ENCODE measurements at regions not wholly inside any gene's neighbourhood (a gene's known extent, or its start where the extent isn't known, plus 50 kb on each side); places are given as distances from the start of the nearest gene placed in this dataset.

DNA sequence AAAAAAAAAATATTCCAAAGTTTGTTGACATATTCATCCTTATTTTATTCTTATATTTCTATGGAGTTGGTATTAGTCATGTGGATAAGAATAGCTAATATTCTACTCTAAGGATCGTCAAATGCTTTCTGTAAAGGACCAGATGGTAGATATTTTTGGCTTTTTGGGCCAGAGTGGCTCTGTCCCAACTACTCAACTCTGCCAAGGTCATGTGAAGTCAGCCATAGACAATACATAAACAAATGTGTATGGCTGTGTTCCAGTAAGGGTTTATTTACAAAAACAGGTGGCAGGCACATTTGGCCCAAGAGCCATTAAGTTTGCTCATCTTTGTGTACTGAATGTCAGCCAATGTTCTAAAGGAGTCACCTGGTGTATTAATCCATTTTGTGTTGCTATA is 131.8 kb downstream of the TBX5 start:
- Histone ChIP-seq H3K4me1 (ENCODE audit: control insufficient read depth in 1 of 2, extremely low read depth in 1 of 2, insufficient read depth in 2 of 2, low read length in 2 of 2) (no peaks in the 10 kb centered on the region), H3K9me3 (no peaks in the 10 kb centered on the region), H3K27ac (ENCODE audit: low read length) (no peak overlapping the region), H3K4me3 (ENCODE audit: control insufficient read depth in 1 of 2, extremely low read depth in 1 of 2, low read length in 1 of 2) (no peak overlapping the region), H3K27me3 (replicated peaks in 1 of 2; ENCODE audit: control insufficient read depth in 2 of 2, extremely low read depth in 1 of 2, insufficient read depth in 2 of 2, low read length in 1 of 2) (no peaks in the 10 kb centered on the region), H3K36me3 (ENCODE audit: control insufficient read depth in 2 of 2, extremely low read depth in 1 of 2, insufficient read depth in 1 of 2, low read length in 1 of 2) (no peaks in the 10 kb centered on the region)
- Mint-ChIP-seq H3K4me3 (no peak overlapping the region), H3K4me1 (no peaks in the 10 kb centered on the region), H3K36me3 (no peaks in the 10 kb centered on the region), H3K9me3 (peaks cover 0 to 1% (median 0%) of the 10 kb centered on the region in 3 donors), H3K27ac (no peak overlapping the region), H3K27me3 (peaks cover 2 to 12% of the 10 kb centered on the region in 2 donors)
- ATAC-seq (replicated peaks in 1 of 4) (no peak), DNase-seq (no peak)
- POLR2A ChIA-PET: no interaction called here
- WGBS (ENCODE audit: insufficient coverage): no CpG with 5 or more reads among the region's 1 CpG
- CTCF ChIA-PET: no interaction called here

DNA sequence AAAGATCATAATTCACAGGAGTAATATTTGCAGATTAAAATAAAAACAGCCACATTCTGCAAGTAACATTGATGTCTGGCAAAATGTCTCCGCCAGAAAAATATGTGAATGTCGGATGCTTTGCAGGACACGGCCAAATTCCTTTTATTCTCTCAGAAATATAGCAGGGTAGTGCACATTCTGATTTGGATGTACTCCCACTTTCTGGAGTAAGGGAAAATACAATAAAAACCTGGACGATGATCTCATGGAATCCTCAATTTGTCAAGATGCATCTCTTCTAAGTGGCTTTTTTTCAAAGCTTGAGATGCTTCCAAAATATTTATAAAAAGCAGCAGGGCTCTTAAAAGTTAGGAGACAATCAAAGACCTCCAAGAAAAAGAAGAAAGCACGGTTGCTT is 133.3 kb downstream of the TBX5 start:
- Mint-ChIP-seq H3K9me3 (no peaks in the 10 kb centered on the region), H3K4me1 (no peaks in the 10 kb centered on the region), H3K36me3 (no peaks in the 10 kb centered on the region), H3K27ac (no peak overlapping the region), H3K27me3 (peaks cover 5 to 14% of the 10 kb centered on the region in 2 donors), H3K4me3 (no peak overlapping the region)
- no peak overlapping the region for H3K4me3 ChIP-seq (ENCODE audit: control insufficient read depth in 1 of 2, extremely low read depth in 1 of 2, low read length in 1 of 2)
- no peak overlapping the region for H3K27ac ChIP-seq (ENCODE audit: low read length)
- H3K36me3 ChIP-seq (ENCODE audit: control insufficient read depth in 2 of 2, extremely low read depth in 1 of 2, insufficient read depth in 1 of 2, low read length in 1 of 2): no peaks in the 10 kb centered on the region
- ATAC-seq (replicated peaks in 1 of 4) (no peak), DNase-seq (no peak)
- 80% methylated on average over 1 of the region's 5 CpGs for WGBS (ENCODE audit: insufficient coverage)
- H3K4me1 ChIP-seq (ENCODE audit: control insufficient read depth in 1 of 2, extremely low read depth in 1 of 2, insufficient read depth in 2 of 2, low read length in 2 of 2): no peaks in the 10 kb centered on the region
- ChIA-PET CTCF (no interaction called here), POLR2A (no interaction called here)
- H3K27me3 ChIP-seq (replicated peaks in 1 of 2; ENCODE audit: control insufficient read depth in 2 of 2, extremely low read depth in 1 of 2, insufficient read depth in 2 of 2, low read length in 1 of 2): no peaks in the 10 kb centered on the region
- H3K9me3 ChIP-seq: no peaks in the 10 kb centered on the region

DNA sequence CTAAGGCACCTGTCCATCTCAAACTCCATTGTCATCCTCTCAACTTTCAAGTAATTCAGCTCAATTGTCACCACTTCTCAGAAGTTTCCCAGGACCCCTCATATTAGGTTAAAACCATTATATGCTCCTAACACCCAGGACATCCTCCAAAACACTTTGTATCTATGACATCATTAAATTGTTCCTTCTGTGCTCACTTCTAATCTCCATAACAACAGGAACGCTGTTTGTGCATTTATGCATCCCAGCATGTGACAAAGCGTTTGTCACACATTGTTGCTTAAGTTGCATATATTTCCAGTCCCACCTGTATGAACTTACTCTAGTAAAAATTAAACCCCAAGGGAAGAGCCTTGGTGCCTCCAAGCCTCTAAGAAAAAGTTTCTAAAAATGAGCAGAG is 133.9 kb downstream of the TBX5 start:
- ChIA-PET CTCF (no interaction called here), POLR2A (no interaction called here)
- H3K9me3 Mint-ChIP-seq: no peaks in the 10 kb centered on the region
- Histone ChIP-seq H3K9me3 (no peaks in the 10 kb centered on the region), H3K27me3 (replicated peaks in 1 of 2; ENCODE audit: control insufficient read depth in 2 of 2, extremely low read depth in 1 of 2, insufficient read depth in 2 of 2, low read length in 1 of 2) (no peaks in the 10 kb centered on the region), H3K36me3 (ENCODE audit: control insufficient read depth in 2 of 2, extremely low read depth in 1 of 2, insufficient read depth in 1 of 2, low read length in 1 of 2) (no peaks in the 10 kb centered on the region), H3K27ac (ENCODE audit: low read length) (no peak overlapping the region), H3K4me1 (ENCODE audit: control insufficient read depth in 1 of 2, extremely low read depth in 1 of 2, insufficient read depth in 2 of 2, low read length in 2 of 2) (no peaks in the 10 kb centered on the region), H3K4me3 (ENCODE audit: control insufficient read depth in 1 of 2, extremely low read depth in 1 of 2, low read length in 1 of 2) (no peak overlapping the region)
- no peak overlapping the region for H3K4me3 Mint-ChIP-seq
- H3K4me1 Mint-ChIP-seq: no peaks in the 10 kb centered on the region
- DNase-seq: no peak
- peaks cover 5 to 14% of the 10 kb centered on the region in 2 donors for H3K27me3 Mint-ChIP-seq
- H3K36me3 Mint-ChIP-seq: no peaks in the 10 kb centered on the region
- WGBS (ENCODE audit: insufficient coverage): no CpG with 5 or more reads among the region's 2 CpGs
- no peak overlapping the region for H3K27ac Mint-ChIP-seq
- ATAC-seq (replicated peaks in 1 of 4): no peak

DNA sequence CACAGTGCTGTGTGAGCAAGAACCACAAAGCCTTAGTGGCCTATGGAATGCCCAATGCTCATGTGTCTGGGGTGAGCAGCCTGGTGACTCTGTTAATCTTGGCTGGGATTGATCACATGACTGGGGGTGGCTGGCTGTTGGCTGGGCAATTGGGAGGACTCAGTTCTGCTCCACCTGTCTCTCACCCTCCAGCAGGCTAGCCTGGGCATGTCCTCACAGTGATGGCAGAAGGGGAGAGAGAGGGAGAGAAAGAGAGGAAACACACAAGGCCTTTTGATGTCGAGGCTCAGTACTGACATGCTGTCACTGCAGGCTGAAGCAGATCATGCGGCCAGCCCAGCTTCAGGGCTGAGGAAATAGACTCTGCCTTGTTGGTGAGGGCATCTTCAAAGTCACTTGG is 136.8 kb downstream of the TBX5 start:
- Histone ChIP-seq H3K36me3 (ENCODE audit: control insufficient read depth in 2 of 2, extremely low read depth in 1 of 2, insufficient read depth in 1 of 2, low read length in 1 of 2) (no peaks in the 10 kb centered on the region), H3K27me3 (replicated peaks in 1 of 2; ENCODE audit: control insufficient read depth in 2 of 2, extremely low read depth in 1 of 2, insufficient read depth in 2 of 2, low read length in 1 of 2) (no peaks in the 10 kb centered on the region), H3K4me3 (ENCODE audit: control insufficient read depth in 1 of 2, extremely low read depth in 1 of 2, low read length in 1 of 2) (no peak overlapping the region), H3K27ac (ENCODE audit: low read length) (no peak overlapping the region), H3K4me1 (ENCODE audit: control insufficient read depth in 1 of 2, extremely low read depth in 1 of 2, insufficient read depth in 2 of 2, low read length in 2 of 2) (no peaks in the 10 kb centered on the region), H3K9me3 (no peaks in the 10 kb centered on the region)
- Mint-ChIP-seq H3K4me1 (no peaks in the 10 kb centered on the region), H3K9me3 (peaks cover 0 to 4% (median 0%) of the 10 kb centered on the region in 3 donors), H3K27me3 (peaks cover 2 to 14% of the 10 kb centered on the region in 2 donors), H3K4me3 (no peak overlapping the region), H3K36me3 (no peaks in the 10 kb centered on the region), H3K27ac (no peak overlapping the region)
- DNase-seq (no peak), ATAC-seq (replicated peaks in 1 of 4) (no peak)
- WGBS (ENCODE audit: insufficient coverage): 38% methylated on average over 2 of the region's 2 CpGs
- ChIA-PET CTCF (no interaction called here), POLR2A (no interaction called here)

DNA sequence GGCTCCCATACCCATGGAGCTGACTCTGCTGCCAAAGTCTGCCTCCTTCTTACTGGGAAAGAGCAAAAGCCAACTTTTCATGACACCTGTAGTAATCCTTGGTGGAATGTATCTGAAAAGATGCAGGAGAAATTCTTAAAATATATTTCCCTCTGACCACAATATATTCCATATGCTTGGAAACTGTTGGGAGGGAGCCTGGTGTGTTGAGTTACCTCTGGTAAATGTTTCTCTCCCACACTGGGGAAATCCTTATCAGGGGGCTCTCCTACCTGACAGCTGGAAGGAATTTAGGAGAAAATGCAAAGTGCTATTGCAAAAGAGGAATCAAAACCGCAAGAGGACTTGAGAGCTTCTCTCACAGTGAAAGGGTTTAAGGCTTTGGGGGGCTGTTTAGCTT is 139.4 kb downstream of the TBX5 start:
- Mint-ChIP-seq H3K27ac (no peak overlapping the region), H3K9me3 (peaks cover 0 to 7% (median 0%) of the 10 kb centered on the region in 3 donors), H3K4me1 (no peaks in the 10 kb centered on the region), H3K4me3 (no peak overlapping the region), H3K27me3 (peaks cover 2 to 8% of the 10 kb centered on the region in 2 donors), H3K36me3 (no peaks in the 10 kb centered on the region)
- no peak overlapping the region for H3K27ac ChIP-seq (ENCODE audit: low read length)
- no CpG with 5 or more reads among the region's 1 CpG for WGBS (ENCODE audit: insufficient coverage)
- ATAC-seq (replicated peaks in 1 of 4) (no peak), DNase-seq (no peak)
- H3K4me3 ChIP-seq (ENCODE audit: control insufficient read depth in 1 of 2, extremely low read depth in 1 of 2, low read length in 1 of 2): no peak overlapping the region
- no peaks in the 10 kb centered on the region for H3K4me1 ChIP-seq (ENCODE audit: control insufficient read depth in 1 of 2, extremely low read depth in 1 of 2, insufficient read depth in 2 of 2, low read length in 2 of 2)
- no peaks in the 10 kb centered on the region for H3K36me3 ChIP-seq (ENCODE audit: control insufficient read depth in 2 of 2, extremely low read depth in 1 of 2, insufficient read depth in 1 of 2, low read length in 1 of 2)
- H3K27me3 ChIP-seq (replicated peaks in 1 of 2; ENCODE audit: control insufficient read depth in 2 of 2, extremely low read depth in 1 of 2, insufficient read depth in 2 of 2, low read length in 1 of 2): no peaks in the 10 kb centered on the region
- ChIA-PET POLR2A (no interaction called here), CTCF (interaction anchor here in 1 of 2 donors (0.6 kb wide), 1 partner anchor 25 kb away, joined by 3 read pairs; no protein-coding TSS in a partner anchor)
- no peaks in the 10 kb centered on the region for H3K9me3 ChIP-seq

DNA sequence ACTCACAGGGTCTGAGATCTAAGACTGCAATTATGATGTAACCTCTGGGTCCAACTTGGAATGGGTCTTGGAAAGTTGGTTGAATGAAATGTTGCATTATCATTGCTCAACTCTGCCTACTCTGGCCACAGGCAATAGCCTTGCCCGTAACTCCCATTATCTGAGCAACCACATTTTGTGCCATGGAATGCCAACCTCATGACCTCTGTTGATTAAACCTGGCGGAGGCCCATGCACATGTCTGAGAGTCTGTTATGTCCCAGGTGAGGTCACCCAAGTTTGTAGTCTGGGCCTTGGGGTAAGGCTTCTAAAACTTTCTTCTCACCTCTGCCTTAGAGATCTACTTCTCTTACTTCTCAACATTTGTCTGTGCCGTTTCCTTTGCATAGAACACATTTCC is 140.9 kb downstream of the TBX5 start:
- Histone ChIP-seq H3K27me3 (replicated peaks in 1 of 2; ENCODE audit: control insufficient read depth in 2 of 2, extremely low read depth in 1 of 2, insufficient read depth in 2 of 2, low read length in 1 of 2) (no peaks in the 10 kb centered on the region), H3K4me1 (ENCODE audit: control insufficient read depth in 1 of 2, extremely low read depth in 1 of 2, insufficient read depth in 2 of 2, low read length in 2 of 2) (no peaks in the 10 kb centered on the region), H3K27ac (ENCODE audit: low read length) (no peak overlapping the region), H3K9me3 (no peaks in the 10 kb centered on the region), H3K4me3 (ENCODE audit: control insufficient read depth in 1 of 2, extremely low read depth in 1 of 2, low read length in 1 of 2) (no peak overlapping the region), H3K36me3 (ENCODE audit: control insufficient read depth in 2 of 2, extremely low read depth in 1 of 2, insufficient read depth in 1 of 2, low read length in 1 of 2) (no peaks in the 10 kb centered on the region)
- 40% methylated on average over 1 of the region's 3 CpGs for WGBS (ENCODE audit: insufficient coverage)
- Mint-ChIP-seq H3K27ac (no peak overlapping the region), H3K27me3 (peaks cover 2 to 7% of the 10 kb centered on the region in 2 donors), H3K36me3 (no peaks in the 10 kb centered on the region), H3K4me3 (no peak overlapping the region), H3K9me3 (peaks cover 0 to 10% (median 0%) of the 10 kb centered on the region in 3 donors), H3K4me1 (no peaks in the 10 kb centered on the region)
- DNase-seq (no peak), ATAC-seq (replicated peaks in 1 of 4) (no peak)
- POLR2A ChIA-PET: no interaction called here
- CTCF ChIA-PET: no interaction called here

DNA sequence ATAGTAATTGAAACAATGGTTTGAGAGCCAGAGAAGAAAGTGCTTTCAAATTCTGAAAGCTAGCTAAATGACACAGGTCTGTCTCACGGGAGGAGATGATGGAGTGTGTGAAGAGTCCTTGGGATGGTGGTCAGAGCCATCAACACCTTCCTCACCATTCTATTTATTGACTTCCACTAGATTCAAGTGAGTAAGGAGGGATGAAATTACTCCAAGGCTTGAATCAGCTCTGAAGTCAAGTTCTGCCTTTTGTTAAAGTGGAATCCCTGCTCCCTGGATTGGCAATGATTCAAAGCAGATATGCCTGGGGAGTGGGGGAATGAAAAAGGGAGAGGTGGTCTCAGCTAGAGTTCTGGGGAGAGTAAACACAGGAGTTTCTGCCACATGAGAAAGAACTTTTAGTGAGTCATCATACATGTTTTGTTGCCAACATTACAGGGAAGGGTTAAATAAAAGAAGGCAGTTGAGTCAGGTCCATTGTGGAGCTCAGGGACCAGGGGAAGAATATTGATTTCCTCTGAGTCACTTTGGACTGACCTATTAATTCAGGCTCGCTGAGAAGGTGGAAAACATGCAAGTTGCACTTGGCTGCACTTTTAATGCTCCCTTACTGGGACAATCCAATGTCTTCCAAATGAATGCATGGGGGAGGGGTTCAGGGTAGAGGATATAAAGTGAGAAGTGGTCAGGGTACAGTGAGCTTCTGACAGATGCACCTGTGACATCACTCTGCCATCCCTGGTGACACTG is 142.7 kb downstream of the TBX5 start:
- no peak overlapping the region for H3K27ac ChIP-seq (ENCODE audit: low read length)
- Mint-ChIP-seq H3K36me3 (no peaks in the 10 kb centered on the region), H3K27me3 (no peaks in the 10 kb centered on the region), H3K4me3 (no peak overlapping the region), H3K27ac (no peak overlapping the region), H3K4me1 (no peaks in the 10 kb centered on the region), H3K9me3 (peaks cover 0 to 10% (median 0%) of the 10 kb centered on the region in 3 donors)
- no peaks in the 10 kb centered on the region for H3K27me3 ChIP-seq (replicated peaks in 1 of 2; ENCODE audit: control insufficient read depth in 2 of 2, extremely low read depth in 1 of 2, insufficient read depth in 2 of 2, low read length in 1 of 2)
- 38% methylated on average over 1 of the region's 2 CpGs for WGBS (ENCODE audit: insufficient coverage)
- ChIA-PET POLR2A (no interaction called here), CTCF (no interaction called here)
- DNase-seq (no peak), ATAC-seq (replicated peaks in 1 of 4) (no peak)
- no peaks in the 10 kb centered on the region for H3K4me1 ChIP-seq (ENCODE audit: control insufficient read depth in 1 of 2, extremely low read depth in 1 of 2, insufficient read depth in 2 of 2, low read length in 2 of 2)
- H3K9me3 ChIP-seq: no peaks in the 10 kb centered on the region
- H3K4me3 ChIP-seq (ENCODE audit: control insufficient read depth in 1 of 2, extremely low read depth in 1 of 2, low read length in 1 of 2): no peak overlapping the region
- H3K36me3 ChIP-seq (ENCODE audit: control insufficient read depth in 2 of 2, extremely low read depth in 1 of 2, insufficient read depth in 1 of 2, low read length in 1 of 2): no peaks in the 10 kb centered on the region

Data from T-cell (primary cell).